ENCODE measurements at regions not wholly inside any gene's neighbourhood (a gene's known extent, or its start where the extent isn't known, plus 50 kb on each side); places are given as distances from the start of the nearest gene placed in this dataset.
"Not testable (repeated sequence)": the region's sequence is repeated elsewhere in the genome, so short reads cannot be mapped to it uniquely, and the experiment has no call there.

DNA sequence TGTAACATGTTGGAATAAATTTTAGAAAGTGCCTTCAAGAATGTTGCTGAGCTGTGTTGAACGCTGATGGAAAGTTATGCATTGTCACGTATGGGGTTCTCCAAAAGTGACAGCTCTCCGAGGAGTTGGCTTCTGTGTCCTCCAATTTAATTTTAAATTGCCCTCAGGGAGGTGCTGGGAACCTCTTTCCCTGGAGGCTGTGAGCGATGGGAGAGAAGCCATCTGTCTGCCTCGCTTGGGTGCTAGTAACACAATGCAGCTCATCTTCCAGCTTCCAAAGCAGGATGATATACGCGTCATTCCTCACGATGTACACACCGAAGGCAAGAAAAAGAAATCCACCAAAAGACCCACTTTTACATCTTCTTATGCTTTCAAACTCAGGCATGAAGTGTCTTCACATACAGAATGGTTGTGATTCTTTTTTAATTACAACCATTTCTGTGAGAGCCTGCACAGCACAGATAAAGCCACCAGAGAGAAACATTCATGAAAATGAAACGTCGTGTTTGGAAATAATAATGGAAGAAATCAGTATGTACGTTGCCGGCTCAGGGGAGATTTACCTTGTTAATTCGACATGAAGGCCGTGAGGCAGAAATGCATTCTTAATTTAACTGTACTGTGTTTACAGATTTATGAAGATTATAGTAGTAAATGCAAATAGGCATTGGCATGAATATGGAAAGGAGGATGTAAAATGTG, 218.9 kb downstream of the ASMT start:
- no peak overlapping the region for H3K27ac ChIP-seq
- TF ChIP-seq, protein P1, sequence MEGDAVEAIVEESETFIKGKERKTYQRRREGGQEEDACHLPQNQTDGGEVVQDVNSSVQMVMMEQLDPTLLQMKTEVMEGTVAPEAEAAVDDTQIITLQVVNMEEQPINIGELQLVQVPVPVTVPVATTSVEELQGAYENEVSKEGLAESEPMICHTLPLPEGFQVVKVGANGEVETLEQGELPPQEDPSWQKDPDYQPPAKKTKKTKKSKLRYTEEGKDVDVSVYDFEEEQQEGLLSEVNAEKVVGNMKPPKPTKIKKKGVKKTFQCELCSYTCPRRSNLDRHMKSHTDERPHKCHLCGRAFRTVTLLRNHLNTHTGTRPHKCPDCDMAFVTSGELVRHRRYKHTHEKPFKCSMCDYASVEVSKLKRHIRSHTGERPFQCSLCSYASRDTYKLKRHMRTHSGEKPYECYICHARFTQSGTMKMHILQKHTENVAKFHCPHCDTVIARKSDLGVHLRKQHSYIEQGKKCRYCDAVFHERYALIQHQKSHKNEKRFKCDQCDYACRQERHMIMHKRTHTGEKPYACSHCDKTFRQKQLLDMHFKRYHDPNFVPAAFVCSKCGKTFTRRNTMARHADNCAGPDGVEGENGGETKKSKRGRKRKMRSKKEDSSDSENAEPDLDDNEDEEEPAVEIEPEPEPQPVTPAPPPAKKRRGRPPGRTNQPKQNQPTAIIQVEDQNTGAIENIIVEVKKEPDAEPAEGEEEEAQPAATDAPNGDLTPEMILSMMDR (conservative IDR thresholded peaks at IDR 0.05), result no peak

DNA sequence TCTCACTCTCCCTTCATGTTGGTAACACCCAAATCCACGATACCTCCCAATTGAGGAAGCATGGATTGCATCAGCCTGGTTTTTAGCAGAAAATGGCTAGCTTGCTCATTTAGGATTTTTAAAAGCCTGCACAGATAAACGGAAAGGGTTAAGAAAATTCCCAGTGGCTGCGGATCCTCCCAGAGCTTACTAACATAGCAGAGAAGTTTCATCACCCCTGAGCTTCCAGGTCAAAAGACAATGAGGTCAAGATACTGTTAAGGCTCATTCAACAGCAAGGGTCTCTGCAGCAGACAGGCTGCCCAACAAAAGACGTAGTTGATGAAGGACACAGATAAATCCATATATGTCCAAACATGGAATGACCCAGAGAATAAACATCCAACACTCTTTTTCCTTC, 220.2 kb downstream of the ASMT start:
- H3K27ac ChIP-seq, result no peak overlapping the region

DNA sequence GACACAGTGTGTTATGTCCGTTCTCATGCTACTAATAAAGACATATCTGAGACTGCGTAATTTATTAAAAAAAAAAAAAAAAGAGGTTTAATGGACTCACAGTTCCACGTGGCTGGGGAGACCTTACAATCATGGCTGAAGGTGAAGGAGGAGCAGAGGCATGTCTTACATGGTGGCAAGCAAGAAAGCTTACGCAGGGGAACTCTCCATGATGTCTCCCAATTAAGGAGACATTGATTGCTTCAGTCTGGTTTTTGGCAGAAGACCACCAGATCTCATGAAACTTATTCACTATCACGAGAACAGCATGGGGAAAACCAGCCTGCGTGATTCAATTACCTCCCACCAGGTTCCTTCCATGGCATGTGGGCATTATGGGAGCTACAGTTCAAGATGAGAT, 221.8 kb downstream of the ASMT start:
- TF ChIP-seq, protein P1 (conservative IDR thresholded peaks at IDR 0.05), result no peak
- H3K27ac ChIP-seq, result no peak overlapping the region

More for the DNA sequence above, 220.2 kb downstream of the ASMT start:
- TF ChIP-seq, protein P1 (conservative IDR thresholded peaks at IDR 0.05), result no peak

DNA sequence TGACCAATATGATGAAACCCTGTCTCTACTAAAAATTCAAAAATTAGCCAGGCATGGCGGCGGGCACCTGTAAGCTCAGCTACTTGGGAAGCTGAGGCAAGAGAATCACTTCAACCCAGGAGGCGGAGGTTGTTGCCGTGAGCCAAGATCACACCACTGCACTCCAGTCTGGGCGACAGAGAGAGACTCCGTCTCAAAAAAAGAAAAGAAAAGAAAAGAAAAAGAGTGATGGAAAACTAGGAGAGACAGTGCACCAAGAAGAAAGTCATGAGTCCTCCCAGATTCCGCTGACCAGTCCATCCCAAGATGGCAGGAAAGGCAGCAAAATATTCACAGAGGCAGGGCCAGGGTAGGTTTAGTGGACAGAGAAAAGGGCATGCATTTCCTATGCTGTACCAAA, 226.9 kb downstream of the ASMT start:
- TF ChIP-seq, protein P1 (conservative IDR thresholded peaks at IDR 0.05), result no peak
- no peak overlapping the region for H3K27ac ChIP-seq

DNA sequence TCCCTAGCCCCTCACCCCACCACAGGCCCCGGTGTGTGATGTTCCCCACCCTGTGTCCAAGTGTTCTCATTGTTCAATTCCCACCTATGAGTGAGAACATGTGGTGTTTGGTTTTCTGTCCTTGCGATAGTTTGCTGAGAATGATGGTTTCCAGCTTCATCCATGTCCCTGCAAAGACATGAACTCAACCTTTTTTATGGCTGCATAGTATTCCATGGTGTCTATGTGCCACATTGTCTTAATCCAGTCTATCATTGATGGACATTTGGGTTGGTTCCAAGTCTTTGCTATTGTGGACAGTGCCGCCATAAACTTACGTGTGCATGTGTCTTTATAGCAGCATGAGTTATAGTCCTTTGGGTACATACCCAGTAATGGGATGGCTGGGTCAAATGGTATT, 232.1 kb downstream of the ASMT start:
- H3K27ac ChIP-seq, result not testable (repeated sequence)

DNA sequence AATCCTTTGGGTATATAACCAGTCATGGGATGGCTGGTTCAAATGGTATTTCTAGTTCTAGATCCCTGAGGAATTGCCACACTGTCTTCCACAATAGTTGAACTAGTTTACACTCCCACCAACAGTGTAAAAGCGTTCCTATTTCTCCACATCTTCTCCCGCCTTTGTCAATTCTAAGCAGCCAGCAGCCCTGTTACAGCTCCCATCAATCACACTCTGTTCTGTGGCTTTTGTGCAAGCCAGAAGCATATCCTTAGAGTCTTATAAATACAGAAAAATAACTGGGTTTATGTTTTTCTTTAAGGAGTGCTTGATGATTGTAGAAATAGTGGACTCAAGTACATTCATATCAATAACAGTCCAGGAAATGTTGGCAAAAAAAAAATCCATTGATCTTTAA, 232.9 kb downstream of the ASMT start:
- not testable (repeated sequence) for H3K27ac ChIP-seq

DNA sequence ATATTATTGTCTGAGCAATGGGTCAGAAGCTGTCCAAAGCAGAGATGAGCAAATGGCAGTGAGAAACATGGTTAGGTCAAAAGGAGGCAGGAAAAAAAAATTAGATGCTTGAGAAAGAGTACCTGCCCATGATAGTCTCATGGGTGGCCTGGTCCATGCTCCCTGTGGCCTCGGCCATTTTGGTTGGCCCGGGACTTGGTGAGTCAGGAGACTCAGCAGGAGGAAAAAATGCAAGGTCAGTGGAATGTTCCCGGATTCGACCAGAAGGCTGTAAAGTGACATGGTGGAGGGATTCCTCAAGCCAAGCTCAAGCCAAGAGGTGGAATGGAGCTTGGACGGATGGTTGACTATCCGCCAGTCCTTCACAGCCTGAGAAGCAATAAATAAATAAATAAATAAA, 236.7 kb downstream of the ASMT start:
- TF ChIP-seq, protein P1 (conservative IDR thresholded peaks at IDR 0.05), result no peak
- no peak overlapping the region for H3K27ac ChIP-seq

DNA sequence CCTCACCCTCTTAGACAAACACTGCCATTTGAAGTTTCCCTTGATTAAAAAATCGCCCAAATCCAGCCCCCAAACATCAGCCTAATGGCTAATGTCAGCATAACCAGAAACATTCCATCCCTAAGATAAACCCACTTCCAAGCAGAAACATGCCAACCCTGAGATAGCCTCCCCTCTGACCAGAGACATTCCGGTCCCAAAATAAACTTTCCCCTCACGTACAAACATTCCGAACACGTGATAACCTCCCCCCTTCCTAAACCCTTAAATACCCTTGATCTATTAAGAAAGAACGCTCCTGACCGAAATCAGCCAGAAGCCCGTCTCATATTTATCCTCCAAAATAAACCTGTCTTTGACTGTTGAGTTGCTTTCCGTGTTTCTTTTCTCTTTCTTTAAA, 237.2 kb downstream of the ASMT start:
- H3K27ac ChIP-seq, result no peak overlapping the region
- TF ChIP-seq, protein P1 (conservative IDR thresholded peaks at IDR 0.05), result no peak

DNA sequence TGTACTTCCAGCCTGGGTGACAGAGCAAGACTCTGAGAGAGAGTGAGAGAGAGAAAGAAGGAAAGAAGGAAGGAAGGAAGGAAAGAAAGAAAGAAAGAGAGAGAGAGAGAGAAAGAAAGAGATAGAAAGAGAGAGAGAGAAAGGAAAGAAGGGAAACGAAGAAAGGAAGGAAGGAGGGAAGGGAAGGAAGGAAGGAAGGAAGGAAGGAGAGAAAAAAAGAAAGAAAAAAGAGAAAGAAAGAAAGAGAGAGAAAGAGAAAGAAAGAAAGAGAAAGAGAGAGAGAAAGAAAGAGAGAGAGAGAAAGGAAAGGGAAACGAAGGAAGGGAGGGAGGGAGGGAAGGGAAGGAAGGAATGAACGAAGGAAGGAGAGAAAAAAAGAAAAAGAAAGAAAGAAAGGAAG, 238.6 kb downstream of the ASMT start:
- no peak overlapping the region for H3K27ac ChIP-seq
- TF ChIP-seq, protein P1 (conservative IDR thresholded peaks at IDR 0.05), result no peak
